ENCODE measurements at regions not wholly inside any gene's neighbourhood (a gene's known extent, or its start where the extent isn't known, plus 50 kb on each side); places are given as distances from the start of the nearest gene placed in this dataset.
"Not testable (repeated sequence)": the region's sequence is repeated elsewhere in the genome, so short reads cannot be mapped to it uniquely, and the experiment has no call there.

DNA sequence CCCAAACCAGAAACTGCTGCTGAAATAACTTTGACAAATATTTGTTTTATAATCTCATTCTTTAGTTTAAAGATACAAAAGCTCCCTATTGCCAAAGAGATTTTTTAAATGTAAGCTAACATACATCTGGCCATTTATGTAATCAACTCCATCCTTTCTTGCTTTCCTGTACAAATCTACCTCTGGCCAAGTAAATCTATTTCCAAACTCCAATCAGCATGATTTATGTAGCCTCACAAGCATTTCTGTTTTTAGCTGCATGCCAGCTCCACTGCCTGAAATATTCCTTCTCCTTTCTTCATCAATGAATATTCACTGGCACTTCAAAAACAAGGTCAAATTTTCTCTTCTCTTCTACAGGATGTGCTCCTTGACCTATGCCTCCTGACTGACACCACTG lies 80.0 kb downstream of the SHOX2 start:
- Histone ChIP-seq H3K36me3 (ENCODE audit: low read depth, missing control alignments) (no peaks in the 10 kb centered on the region), H3K9me3 (no peaks in the 10 kb centered on the region), H3K4me1 (no peaks in the 10 kb centered on the region), H3K4me3 (no peak overlapping the region), H3K27ac (no peak overlapping the region), H3K27me3 (no peaks in the 10 kb centered on the region)
- DNase-seq = no peak
- no peak for TF ChIP-seq POLR2A (IDR thresholded peaks at IDR 0.05)
- TF ChIP-seq, protein P1, sequence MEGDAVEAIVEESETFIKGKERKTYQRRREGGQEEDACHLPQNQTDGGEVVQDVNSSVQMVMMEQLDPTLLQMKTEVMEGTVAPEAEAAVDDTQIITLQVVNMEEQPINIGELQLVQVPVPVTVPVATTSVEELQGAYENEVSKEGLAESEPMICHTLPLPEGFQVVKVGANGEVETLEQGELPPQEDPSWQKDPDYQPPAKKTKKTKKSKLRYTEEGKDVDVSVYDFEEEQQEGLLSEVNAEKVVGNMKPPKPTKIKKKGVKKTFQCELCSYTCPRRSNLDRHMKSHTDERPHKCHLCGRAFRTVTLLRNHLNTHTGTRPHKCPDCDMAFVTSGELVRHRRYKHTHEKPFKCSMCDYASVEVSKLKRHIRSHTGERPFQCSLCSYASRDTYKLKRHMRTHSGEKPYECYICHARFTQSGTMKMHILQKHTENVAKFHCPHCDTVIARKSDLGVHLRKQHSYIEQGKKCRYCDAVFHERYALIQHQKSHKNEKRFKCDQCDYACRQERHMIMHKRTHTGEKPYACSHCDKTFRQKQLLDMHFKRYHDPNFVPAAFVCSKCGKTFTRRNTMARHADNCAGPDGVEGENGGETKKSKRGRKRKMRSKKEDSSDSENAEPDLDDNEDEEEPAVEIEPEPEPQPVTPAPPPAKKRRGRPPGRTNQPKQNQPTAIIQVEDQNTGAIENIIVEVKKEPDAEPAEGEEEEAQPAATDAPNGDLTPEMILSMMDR (IDR thresholded peaks at IDR 0.05) = no peak
- intact Hi-C loops (cut with DNase I; ENCODE audit: low total_unique reads) = no loop called here

DNA sequence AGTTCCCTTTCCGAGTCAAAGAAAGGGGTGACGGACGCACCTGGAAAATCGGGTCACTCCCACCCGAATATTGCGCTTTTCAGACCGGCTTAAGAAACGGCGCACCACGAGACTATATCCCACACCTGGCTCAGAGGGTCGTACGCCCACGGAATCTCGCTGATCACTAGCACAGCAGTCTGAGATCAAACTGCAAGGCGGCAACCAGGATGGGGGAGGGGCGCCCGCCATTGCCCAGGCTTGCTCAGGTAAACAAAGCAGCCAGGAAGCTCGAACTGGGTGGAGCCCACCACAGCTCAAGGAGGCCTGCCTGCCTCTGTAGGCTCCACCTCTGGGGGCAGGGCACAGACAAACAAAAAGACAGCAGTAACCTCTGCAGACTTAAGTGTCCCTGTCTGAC lies 86.3 kb downstream of the SHOX2 start:
- intact Hi-C loops (cut with DNase I; ENCODE audit: low total_unique reads); H3K4me1 ChIP-seq; H3K36me3 ChIP-seq (ENCODE audit: low read depth, missing control alignments); H3K27me3 ChIP-seq; DNase-seq; H3K9me3 ChIP-seq; H3K27ac ChIP-seq; H3K4me3 ChIP-seq: not testable (repeated sequence)
- 87% methylated on average over 14 of the region's 18 CpGs; no CpG with 5 or more reads in 1 of the 2 donors for WGBS, 2 donors

DNA sequence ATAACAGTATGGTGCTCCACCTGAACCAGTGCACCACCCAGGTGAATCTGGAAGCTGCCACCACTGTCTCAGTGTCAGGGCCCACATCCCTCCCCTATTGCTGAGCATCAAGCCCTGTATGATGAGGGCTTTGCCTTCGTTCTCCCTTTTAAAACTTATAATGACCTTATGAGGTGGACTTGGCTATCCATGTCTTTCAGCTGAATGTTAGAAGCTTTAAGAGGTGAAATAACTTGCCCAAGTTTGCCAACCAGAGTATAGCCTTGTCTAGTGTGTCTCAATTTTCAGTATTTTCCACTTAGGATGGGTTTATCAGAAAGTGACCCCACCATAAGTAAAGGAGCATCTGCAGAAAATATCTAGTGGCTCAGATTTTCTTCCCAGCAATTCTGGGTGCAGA lies 87.8 kb downstream of the SHOX2 start:
- Histone ChIP-seq H3K36me3 (ENCODE audit: low read depth, missing control alignments) (no peaks in the 10 kb centered on the region), H3K9me3 (no peaks in the 10 kb centered on the region), H3K27me3 (no peaks in the 10 kb centered on the region), H3K4me1 (no peaks in the 10 kb centered on the region), H3K4me3 (no peak overlapping the region), H3K27ac (no peak overlapping the region)
- DNase-seq = no peak
- TF ChIP-seq, protein P1 (IDR thresholded peaks at IDR 0.05) = no peak
- no peak for TF ChIP-seq POLR2A (IDR thresholded peaks at IDR 0.05)
- 61 to 100% methylated on average over 1 of the region's 1 CpG for WGBS, 2 donors
- intact Hi-C loops (cut with DNase I; ENCODE audit: low total_unique reads) = no loop called here

DNA sequence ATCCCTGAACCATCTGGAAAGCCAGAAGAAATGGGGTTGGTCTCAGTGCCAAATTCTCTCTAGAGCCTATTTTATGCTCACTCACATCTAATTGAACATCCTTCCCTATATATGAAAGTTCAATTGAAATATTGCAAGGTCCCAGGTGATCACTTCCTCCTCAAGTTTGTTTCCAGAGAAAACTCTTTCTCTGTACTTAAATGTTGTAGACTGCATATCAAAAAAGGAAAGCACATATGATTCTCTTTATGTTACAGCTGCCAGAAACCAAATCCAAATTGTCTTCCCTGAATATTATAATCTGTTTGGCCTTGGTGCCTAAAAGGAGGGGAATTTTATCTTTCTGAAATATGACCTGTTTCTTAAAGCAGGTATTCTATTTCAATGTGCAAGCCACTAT lies 93.3 kb downstream of the SHOX2 start:
- DNase-seq = no peak
- Histone ChIP-seq H3K36me3 (ENCODE audit: low read depth, missing control alignments) (no peaks in the 10 kb centered on the region), H3K4me3 (no peak overlapping the region), H3K27me3 (no peaks in the 10 kb centered on the region), H3K4me1 (no peaks in the 10 kb centered on the region), H3K27ac (no peak overlapping the region), H3K9me3 (no peaks in the 10 kb centered on the region)
- TF ChIP-seq, protein P1 (IDR thresholded peaks at IDR 0.05) = no peak
- TF ChIP-seq POLR2A (IDR thresholded peaks at IDR 0.05) = no peak
- intact Hi-C loops (cut with DNase I; ENCODE audit: low total_unique reads) = no loop called here

DNA sequence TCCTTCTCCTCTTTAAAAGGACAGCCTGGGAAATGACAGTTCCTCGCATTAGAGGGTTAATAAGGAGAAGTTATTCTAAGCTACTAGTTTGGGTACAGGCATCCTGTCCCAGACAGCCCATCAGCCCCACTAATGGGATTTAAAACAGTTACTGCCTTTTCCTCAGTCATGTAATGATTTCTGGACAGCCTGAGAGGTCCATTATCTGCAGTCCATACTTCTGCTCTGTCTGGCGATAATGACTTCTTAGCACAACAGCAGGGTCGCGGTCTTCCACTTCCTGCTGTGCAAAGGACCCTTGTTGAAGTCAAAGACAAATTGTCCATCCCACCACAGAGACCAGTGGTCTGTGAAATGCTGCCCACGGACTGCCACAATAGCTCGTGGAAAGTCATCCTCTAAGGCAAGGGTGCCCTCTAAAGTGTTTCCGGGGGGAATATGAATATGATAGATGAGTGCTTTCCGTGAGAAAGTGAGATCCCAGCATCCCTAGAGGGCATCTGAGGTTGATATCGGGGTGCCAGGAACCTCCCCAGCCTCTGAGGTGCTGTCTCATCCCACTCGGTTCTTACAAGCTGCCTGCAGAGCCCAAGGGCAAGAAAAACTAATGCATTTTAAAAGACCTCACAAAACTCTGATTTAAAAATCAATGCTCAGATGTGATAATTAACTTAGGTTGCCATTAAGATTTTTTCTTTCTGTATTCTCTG lies 100.7 kb downstream of the SHOX2 start:
- no peak for DNase-seq
- H3K4me1 ChIP-seq = no peaks in the 10 kb centered on the region
- no peaks in the 10 kb centered on the region for H3K9me3 ChIP-seq
- intact Hi-C loops (cut with DNase I; ENCODE audit: low total_unique reads) = no loop called here
- TF ChIP-seq, protein P1 (IDR thresholded peaks at IDR 0.05) = no peak
- no peak for TF ChIP-seq POLR2A (IDR thresholded peaks at IDR 0.05)
- no peak overlapping the region for H3K4me3 ChIP-seq
- H3K36me3 ChIP-seq (ENCODE audit: low read depth, missing control alignments) = no peaks in the 10 kb centered on the region
- H3K27me3 ChIP-seq = no peaks in the 10 kb centered on the region
- WGBS, 2 donors = 49 to 51% methylated on average over 10 of the region's 10 CpGs
- H3K27ac ChIP-seq = no peak overlapping the region

Data from testis (tissue), 2 donors.